ENCODE measurements at regions not wholly inside any gene's neighbourhood (a gene's known extent, or its start where the extent isn't known, plus 50 kb on each side); places are given as distances from the start of the nearest gene placed in this dataset.

DNA sequence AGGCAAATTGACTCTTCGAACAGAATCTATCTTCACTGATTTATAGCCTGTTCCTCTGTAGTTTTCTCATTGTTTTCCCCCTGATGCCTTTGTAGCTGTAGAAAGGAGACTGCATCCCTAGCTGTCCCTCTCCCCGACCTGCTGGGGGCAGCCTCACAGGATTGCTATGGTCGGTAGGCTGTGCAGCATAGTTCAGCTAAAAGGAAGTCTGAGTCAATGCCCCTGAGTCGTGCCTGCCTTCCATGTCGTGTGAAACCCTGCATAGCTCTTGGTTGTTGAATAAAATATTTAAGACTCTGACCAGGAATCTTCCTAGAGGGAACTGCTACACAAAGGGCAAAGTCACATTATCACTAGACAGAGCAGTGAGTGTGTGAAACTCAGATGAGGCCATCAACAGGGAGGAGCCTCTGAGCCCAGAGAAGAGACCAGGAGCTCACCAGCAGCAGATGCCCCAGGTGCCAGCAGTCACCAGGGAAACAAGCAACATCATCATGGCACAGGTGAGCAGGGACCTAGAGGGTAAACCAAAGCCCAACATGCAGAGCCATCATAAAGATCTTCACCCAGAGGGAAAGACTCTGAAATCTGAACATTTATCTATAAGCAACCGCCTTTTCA, 108.4 kb upstream of the NBEA start:
- Mint-ChIP-seq H3K4me1 (ENCODE audit: unreplicated experiment) (no peaks in the 10 kb centered on the region), H3K27ac (no peak overlapping the region), H3K4me3 (no peak overlapping the region), H3K9me3 (peaks cover 8% of the 10 kb centered on the region), H3K36me3 (no peaks in the 10 kb centered on the region), H3K27me3 (peaks cover 8% of the 10 kb centered on the region)
- TF ChIP-seq, protein P1, sequence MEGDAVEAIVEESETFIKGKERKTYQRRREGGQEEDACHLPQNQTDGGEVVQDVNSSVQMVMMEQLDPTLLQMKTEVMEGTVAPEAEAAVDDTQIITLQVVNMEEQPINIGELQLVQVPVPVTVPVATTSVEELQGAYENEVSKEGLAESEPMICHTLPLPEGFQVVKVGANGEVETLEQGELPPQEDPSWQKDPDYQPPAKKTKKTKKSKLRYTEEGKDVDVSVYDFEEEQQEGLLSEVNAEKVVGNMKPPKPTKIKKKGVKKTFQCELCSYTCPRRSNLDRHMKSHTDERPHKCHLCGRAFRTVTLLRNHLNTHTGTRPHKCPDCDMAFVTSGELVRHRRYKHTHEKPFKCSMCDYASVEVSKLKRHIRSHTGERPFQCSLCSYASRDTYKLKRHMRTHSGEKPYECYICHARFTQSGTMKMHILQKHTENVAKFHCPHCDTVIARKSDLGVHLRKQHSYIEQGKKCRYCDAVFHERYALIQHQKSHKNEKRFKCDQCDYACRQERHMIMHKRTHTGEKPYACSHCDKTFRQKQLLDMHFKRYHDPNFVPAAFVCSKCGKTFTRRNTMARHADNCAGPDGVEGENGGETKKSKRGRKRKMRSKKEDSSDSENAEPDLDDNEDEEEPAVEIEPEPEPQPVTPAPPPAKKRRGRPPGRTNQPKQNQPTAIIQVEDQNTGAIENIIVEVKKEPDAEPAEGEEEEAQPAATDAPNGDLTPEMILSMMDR (conservative IDR thresholded peaks at IDR 0.05), result no peak
- no peak for DNase-seq (ENCODE audit: extremely low spot score, unreplicated experiment)

GRCh38 chr13:34842466-34842865, 99.6 kb upstream of the NBEA start:
- H3K4me3 Mint-ChIP-seq, result no peak overlapping the region
- H3K9me3 Mint-ChIP-seq, result peaks cover 2% of the 10 kb centered on the region
- no peaks in the 10 kb centered on the region for H3K27me3 Mint-ChIP-seq

GRCh38 chr13:34847766-34848165, 94.3 kb upstream of the NBEA start:
- peaks cover 6% of the 10 kb centered on the region for H3K9me3 Mint-ChIP-seq
- H3K36me3 Mint-ChIP-seq, result no peaks in the 10 kb centered on the region
- TF ChIP-seq, protein P1 (conservative IDR thresholded peaks at IDR 0.05), result no peak
- H3K4me1 Mint-ChIP-seq (ENCODE audit: unreplicated experiment), result peaks cover 8% of the 10 kb centered on the region
- no peak overlapping the region for H3K4me3 Mint-ChIP-seq
- no peak for DNase-seq (ENCODE audit: extremely low spot score, unreplicated experiment)
- H3K27ac Mint-ChIP-seq, result no peak overlapping the region
- H3K27me3 Mint-ChIP-seq, result no peaks in the 10 kb centered on the region

More at GRCh38 chr13:34842466-34842865, 99.6 kb upstream of the NBEA start:
- H3K36me3 Mint-ChIP-seq, result no peaks in the 10 kb centered on the region
- peaks cover 1% of the 10 kb centered on the region for H3K4me1 Mint-ChIP-seq (ENCODE audit: unreplicated experiment)
- TF ChIP-seq, protein P1 (conservative IDR thresholded peaks at IDR 0.05), result no peak
- no peak overlapping the region for H3K27ac Mint-ChIP-seq
- no peak for DNase-seq (ENCODE audit: extremely low spot score, unreplicated experiment)

DNA sequence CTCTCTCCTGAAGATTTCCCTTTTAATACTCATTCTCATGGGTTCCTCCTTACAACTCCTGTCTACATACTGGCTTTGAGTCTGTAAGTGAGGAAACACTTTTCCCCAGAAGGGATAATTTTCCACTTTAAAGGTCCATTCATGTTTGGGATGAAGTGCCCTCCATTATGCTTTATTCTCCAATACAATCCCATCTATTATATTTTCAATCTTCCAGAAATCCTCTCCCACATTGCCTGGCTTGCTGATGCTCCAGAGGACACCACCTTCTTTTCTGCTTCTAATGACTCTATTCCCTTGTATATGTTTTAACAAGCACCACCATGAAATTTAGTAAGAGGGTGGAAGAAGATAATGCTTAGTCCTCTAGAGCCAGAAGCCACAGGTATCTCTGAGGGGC, 92.7 kb upstream of the NBEA start:
- Mint-ChIP-seq H3K27me3 (no peaks in the 10 kb centered on the region), H3K4me1 (ENCODE audit: unreplicated experiment) (peaks cover 8% of the 10 kb centered on the region), H3K36me3 (no peaks in the 10 kb centered on the region), H3K27ac (no peak overlapping the region), H3K4me3 (no peak overlapping the region), H3K9me3 (peaks cover 6% of the 10 kb centered on the region)
- TF ChIP-seq, protein P1 (conservative IDR thresholded peaks at IDR 0.05), result no peak
- no peak for DNase-seq (ENCODE audit: extremely low spot score, unreplicated experiment)

- Mint-ChIP-seq H3K4me1 (ENCODE audit: unreplicated experiment) (no peaks in the 10 kb centered on the region), H3K36me3 (no peaks in the 10 kb centered on the region), H3K4me3 (no peak overlapping the region), H3K27me3 (no peaks in the 10 kb centered on the region), H3K9me3 (no peaks in the 10 kb centered on the region), H3K27ac (no peak overlapping the region)
- no peak for DNase-seq (ENCODE audit: extremely low spot score, unreplicated experiment)
- TF ChIP-seq, protein P1 (conservative IDR thresholded peaks at IDR 0.05), result no peak
These were observed 88.9 kb upstream of the NBEA start for GRCh38 chr13:34853161-34853560.
